HCEC 1CT (cell line): ENCODE measurements at regions not wholly inside any gene's neighbourhood (a gene's known extent, or its start where the extent isn't known, plus 50 kb on each side); places are given as distances from the start of the nearest gene placed in this dataset.

ENCODE experiments used
- DNase-seq: peaks from one replicate; pipeline ENCODE4 v3.0.0-alpha.2; 2017

DNA sequence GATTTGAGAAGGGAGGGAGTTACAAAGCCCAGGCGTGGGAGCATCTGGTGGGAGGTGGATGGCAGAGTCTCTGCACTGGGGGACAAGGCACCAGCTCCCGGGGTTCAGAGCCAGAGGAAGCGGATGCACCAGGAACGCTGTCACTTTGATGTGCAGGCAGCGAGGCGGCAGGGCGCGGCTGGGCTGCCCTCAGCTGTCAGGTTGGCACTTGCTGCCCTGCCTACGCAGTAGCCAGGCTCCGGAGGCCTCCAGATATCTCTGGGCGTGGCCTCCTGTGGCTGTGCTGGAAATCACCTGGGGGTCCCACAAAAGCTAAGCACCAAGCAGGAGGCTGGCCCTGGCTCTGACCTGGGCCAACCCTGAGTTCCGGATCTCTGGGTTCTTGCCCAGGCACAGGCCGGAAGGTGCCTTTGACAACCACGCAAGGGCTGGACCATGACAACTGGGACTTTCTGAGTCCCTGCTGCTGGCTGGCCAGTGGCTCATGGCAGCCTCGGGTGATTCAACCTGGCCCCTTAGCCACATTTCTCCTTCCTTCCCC, 62.1 kb upstream of the MAP1LC3B2 start:
- no peak for DNase-seq

GRCh38 chr12:116498471-116498870, 60.7 kb upstream of the MAP1LC3B2 start:
- no peak for DNase-seq

DNA sequence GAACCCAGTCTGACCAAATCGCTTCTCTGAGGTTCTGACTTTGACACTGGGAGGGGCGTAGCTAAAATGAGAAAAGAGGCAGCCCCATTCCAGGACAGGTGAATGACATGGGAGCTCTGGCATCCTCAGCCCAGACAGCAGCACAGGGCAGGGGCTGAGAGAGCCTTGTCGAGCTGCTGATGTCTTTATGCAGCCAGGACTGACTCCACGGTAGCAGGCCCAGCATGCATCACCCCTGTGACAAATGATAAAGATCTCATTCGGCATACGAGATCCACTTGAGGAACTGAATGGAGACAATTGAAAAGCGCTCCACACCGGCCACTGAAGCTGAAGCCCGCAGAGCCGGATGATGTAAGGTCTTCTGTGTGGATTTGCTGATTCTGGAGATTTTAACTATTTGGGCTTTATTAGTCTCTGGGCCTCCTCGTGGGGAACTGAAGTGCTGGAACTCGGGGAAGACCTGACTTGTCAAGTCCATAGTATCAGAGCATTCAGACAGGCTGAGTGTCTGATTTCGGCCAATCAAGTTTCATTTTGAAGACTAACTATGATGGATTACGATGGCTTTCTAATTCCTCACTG, 56.9 kb upstream of the MAP1LC3B2 start:
- DNase-seq: no peak

- DNase-seq: no peak
Measured at GRCh38 chr12:116502989-116503496, 56.1 kb upstream of the MAP1LC3B2 start.

DNA sequence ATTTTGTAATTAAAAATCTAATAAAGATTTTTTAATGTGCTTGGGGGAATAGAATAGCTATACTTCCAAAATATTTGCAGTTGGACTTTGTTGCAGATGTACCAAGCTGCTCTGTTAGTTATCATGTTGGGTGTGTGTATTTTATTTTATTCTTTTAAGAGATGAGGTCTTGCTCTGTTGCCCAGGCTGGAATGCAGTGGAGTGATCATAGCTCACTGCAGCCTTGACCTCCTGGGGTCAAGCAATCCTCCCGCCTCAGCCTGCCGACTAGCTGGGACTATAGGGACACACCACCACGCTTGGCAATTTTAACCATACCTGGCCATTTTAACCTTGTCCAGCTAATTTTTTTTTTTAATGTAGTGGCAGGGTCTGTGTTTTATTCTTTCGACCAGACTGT, 54.7 kb upstream of the MAP1LC3B2 start:
- no peak for DNase-seq

- DNase-seq: no peak
Measured at GRCh38 chr12:116506697-116507064, 52.5 kb upstream of the MAP1LC3B2 start.

DNA sequence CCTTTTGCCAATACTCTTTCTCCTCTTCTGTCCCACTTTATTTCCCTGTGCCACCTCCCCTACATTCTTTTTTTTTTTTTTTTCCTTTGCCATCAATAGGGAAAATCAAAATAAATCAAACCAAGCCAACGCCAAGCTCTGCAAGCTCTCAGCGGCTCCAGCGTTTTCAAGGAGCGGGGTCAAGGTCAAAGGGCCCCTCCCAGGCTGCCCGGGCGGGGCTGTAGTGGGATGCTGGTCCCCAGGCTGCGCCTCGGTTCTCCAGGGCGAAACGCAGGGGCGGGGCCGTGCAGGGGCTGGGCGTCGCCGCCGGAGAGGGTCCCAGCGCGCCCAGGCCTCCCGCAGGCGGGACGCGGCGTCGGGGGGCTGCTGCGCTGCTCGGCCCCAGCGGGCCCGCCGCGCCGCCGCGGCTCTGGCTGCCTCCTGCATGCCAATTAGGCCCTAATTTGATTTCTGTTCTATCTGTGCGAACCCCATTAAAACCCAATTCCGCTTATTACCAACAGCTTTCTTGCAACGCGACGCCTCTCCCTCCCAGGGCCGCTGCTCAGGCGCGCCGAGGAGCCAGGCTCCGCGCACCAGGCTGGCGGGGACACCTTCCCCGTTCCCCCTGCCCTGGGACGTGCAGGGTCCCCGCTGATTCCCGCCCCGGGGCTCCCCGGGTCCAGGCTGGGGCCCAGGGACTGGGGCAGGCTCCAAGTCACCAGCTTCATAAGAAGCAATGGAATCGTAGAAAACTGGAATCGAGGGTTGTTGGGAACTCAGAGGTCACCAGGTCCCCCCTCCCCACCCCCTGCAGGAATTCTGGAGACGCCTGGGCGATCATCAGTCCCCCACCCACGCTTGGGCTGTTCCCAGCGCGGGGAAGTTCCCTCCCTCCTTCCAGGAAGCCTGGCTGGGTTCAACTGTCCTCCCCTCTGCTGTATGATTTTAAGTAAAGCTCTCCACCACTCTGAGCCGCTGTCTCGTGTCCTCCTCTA, 50.7 kb upstream of the MAP1LC3B2 start:
- no peak for DNase-seq
